Kasumi-1 (cell line): ENCODE measurements at regions not wholly inside any gene's neighbourhood (a gene's known extent, or its start where the extent isn't known, plus 50 kb on each side); places are given as distances from the start of the nearest gene placed in this dataset.

ENCODE experiments used
- DNase-seq, 2 experiments: peaks; one replicate each; lab custom pipeline; 2025; lab: John Stamatoyannopoulos, UW

DNA sequence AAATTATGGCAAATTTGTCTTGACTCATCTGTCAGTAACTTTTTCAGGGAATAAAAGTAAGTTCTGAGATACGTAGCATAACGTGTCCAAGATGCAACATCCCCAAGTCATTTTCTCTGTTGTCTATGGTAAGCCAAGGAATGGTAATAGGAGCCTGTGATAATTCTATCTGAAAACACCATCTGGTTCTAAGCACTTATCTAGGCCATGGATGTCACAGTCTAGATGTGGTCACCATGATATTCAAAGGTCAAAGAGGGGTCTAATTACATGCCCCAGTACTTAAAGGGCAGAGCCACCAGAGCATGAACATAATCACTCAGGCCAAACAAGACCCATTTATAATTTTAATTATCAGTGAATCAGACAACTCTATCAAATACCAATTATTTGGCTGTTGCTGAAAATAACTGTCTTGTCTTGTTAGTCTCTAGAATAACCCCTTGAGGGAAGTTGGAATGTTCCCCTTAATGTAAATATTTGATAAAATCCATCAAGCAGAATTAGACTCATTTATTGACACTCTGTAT is 225.1 kb upstream of the MPPED2 start:
- no peak for DNase-seq

GRCh38 chr11:30810116-30810515 is 224.0 kb upstream of the MPPED2 start:
- no peak for DNase-seq

- DNase-seq = no peak
These were observed 215.2 kb upstream of the MPPED2 start for GRCh38 chr11:30801357-30801756.

DNA sequence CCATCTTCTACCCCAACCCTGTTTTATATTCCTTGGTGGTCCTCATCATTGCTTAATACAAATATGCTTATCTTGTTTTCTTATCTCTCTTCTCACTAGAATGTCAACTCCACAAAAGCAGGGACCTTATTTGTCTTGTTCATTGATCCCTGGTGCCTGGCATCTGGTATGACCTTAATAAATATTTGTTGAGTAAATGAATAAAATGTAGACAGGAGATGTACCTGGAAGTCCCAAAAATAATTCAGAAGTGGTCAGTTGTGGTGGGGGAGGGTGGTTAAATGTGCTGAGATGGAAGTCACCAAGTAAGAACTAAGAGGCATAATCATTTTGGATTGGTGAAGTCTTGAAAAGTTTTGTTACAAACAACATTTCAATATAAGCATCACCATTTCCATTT is 214.8 kb upstream of the MPPED2 start:
- DNase-seq = no peak

DNA sequence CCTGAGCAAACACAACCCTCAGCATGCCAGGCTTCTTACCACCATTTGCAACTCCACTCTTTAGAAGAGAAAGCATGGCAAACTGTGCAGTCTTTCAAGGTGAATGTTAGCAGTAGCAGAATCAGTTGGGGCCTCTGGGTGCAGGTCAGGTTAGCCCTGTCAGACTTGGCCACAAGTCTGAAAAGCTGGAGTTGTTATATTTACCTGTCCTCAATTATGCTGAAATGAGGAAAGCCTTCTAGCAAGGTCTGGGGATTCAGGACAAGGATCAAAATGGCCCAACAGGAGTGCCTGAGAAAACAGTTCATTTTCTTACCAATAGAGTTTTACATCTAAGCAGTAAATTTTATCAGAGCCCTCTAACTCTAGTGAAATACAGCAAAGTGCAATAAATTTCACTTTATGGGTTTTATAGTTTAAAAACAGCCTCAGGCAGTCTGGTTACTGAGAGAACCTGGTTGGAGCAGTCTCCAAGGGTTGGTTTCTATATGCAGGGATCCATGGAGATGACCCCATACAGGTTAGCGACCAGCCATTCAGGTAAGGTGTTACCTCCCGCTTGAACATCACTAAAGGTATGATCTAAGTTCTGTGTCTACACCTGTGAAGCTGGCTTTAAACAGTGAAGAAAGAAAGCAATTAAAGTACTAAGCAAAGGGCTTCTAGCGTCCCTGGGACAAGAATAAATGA is 212.5 kb upstream of the MPPED2 start:
- no peak for DNase-seq

- no peak for DNase-seq
These were observed 203.1 kb upstream of the MPPED2 start for GRCh38 chr11:30789270-30789669.

- DNase-seq = no peak
These were observed 202.7 kb upstream of the MPPED2 start for GRCh38 chr11:30788849-30789248.

- no peak for DNase-seq
These were observed 200.3 kb upstream of the MPPED2 start for GRCh38 chr11:30786256-30787110.

DNA sequence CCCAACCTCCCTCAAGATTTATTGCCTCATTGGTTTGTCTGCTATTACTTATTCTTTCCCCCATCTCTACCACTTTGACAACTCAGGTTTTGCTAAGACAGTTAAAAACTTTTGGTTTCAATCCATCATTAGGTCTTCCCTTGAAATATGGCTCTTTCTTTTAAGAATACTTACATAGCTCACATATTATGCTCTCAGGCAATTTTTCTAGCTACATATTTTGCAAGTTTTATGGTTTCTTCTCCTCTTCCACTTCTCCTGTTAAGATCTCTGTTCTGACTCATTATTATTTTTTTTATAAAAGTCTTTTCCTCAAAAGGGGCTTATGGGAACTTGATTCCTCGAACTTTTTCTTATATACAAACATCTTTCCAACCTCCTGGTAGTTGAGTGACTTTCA is 192.4 kb upstream of the MPPED2 start:
- no peak for DNase-seq

GRCh38 chr11:30775233-30775522 is 189.0 kb upstream of the MPPED2 start:
- peak in 1 of 2 experiments; percentile 4 for DNase-seq

DNA sequence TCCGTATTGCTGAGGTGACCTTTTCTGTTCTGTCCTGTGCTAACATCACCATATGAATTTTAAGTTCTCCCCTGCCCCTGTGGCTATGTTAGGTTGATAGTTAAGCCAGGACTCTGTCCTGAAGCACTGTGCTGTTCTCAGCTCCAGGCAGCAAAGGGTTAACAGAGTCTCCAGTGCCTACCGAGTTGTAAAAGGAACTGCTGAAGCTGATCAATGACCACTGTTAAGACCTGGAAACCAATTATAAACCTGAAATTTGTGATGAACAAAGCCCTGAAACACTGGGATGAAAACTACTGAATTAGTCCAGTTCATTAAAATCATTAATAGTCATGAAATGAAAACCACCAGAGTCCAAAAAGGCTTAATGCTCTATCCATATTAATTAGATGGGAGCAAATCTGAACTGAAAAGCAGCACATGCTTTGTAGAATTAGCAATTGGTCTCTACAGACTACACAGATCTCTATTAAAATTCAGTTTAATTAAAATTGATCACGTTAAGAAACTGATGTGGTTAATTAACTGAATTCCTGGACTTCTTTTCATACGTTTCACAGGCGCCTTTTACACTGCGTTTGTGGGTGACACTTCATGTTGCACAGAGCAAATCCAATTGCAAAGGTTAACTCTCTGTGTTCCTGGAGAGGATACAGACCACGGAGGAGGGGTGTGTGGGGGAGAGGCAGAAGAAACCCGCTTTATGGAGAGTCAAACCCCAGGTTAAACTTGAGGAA is 188.5 kb upstream of the MPPED2 start:
- no peak for DNase-seq

- no peak for DNase-seq
These were observed 186.8 kb upstream of the MPPED2 start for GRCh38 chr11:30772908-30773307.

DNA sequence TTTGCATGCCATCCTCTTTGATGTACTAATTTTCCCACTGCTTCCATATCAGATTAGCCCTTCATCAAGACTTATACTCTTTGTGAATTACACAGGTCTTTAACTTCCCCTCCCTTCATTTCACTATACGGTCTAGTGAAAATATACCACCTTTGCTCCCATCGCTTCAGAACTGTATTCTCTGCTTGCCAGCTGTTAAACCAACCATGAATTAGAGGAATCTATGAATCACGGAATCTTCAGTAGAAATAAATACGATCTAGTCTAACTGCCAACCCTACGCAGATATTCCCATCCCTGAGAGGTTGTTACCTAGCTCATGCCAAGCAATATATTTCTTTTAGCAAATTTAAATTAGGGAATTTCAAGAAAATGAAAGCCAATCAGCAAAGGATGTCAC is 177.8 kb upstream of the MPPED2 start:
- DNase-seq = no peak

GRCh38 chr11:30762188-30762587 is 176.0 kb upstream of the MPPED2 start:
- no peak for DNase-seq

DNA sequence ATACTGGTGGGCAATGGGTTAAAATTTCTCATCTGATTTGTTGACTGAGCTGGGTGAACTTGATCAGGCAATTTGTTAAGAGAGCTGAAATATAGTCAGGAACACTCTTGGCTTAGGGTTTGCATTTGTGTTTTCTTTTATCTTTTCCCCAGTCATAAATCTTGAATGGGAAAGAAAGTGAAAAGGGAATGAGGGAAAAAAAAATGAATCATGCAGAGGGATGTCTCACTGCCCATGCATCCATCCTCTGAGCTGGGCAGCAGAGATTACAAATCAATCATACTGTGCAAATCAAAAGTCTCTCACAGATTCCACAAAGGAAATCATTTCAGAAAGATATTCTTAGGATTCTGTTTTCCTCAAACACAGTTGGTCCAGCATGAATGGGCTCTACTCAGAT is 174.2 kb upstream of the MPPED2 start:
- DNase-seq = no peak

GRCh38 chr11:30758946-30759504 is 172.9 kb upstream of the MPPED2 start:
- no peak for DNase-seq

DNA sequence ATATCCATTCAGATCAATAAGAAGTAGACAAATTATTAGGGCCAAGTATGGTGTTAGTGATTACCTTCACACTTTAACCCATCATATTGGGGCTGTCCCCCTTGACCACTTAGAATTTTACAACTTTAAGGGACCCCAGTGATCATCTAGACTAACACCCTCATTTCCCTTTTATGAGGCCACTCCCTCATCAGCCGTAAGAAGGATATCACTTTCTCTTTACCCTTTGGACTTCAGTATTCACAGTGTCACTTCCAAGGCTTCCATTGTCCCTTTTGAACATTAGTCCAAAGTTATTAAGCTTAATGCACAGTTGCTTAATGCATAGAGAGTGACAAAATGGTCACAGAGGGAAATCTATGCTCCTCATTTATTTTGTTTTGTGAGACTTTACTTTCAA is 172.4 kb upstream of the MPPED2 start:
- no peak for DNase-seq

DNA sequence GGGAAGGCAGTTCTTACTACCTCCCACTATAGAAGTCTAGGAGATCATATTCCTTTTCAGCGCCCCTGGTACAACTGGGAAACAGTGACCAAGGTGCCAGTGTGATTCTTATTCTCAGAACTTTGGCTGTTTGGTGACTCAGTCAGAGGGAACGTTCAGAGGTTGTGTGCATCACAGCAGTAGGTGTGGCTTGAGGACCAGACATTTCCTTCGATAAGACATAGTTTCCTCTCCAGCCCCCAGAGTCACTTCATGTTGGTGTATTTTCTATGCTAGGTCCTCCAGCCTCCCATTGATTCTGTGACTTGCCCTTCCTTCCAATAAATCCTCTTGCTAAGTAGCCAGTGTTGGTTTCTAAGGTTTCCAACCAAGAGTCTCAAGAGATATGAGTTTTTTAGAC is 171.9 kb upstream of the MPPED2 start:
- DNase-seq = no peak

- DNase-seq = no peak
These were observed 167.8 kb upstream of the MPPED2 start for GRCh38 chr11:30753994-30754393.

GRCh38 chr11:30753504-30753903 is 167.4 kb upstream of the MPPED2 start:
- DNase-seq = no peak

- no peak for DNase-seq
These were observed 163.1 kb upstream of the MPPED2 start for GRCh38 chr11:30749268-30749667.

GRCh38 chr11:30741039-30741550 is 154.9 kb upstream of the MPPED2 start:
- DNase-seq = no peak
